ENCODE measurements at regions not wholly inside any gene's neighbourhood (a gene's known extent, or its start where the extent isn't known, plus 50 kb on each side); places are given as distances from the start of the nearest gene placed in this dataset.

- H3K4me3 Mint-ChIP-seq, result no peak overlapping the region
- ChIA-PET CTCF (no interaction called here), POLR2A (no interaction called here)
- Histone ChIP-seq H3K27ac (ENCODE audit: low read depth in 1 of 2, low read length in 2 of 2) (no peak overlapping the region), H3K36me3 (ENCODE audit: insufficient read depth, low read length) (no peaks in the 10 kb centered on the region), H3K4me3 (ENCODE audit: low read length) (no peak overlapping the region), H3K4me1 (ENCODE audit: insufficient read depth, low read length) (no peaks in the 10 kb centered on the region), H3K27me3 (ENCODE audit: control insufficient read depth in 1 of 2, insufficient read depth in 2 of 2, low read length in 2 of 2) (no peaks in the 10 kb centered on the region), H3K9me3 (ENCODE audit: control insufficient read depth in 1 of 2, insufficient read depth in 1 of 2, low read length in 2 of 2) (no peaks in the 10 kb centered on the region)
- TF ChIP-seq, protein P1, sequence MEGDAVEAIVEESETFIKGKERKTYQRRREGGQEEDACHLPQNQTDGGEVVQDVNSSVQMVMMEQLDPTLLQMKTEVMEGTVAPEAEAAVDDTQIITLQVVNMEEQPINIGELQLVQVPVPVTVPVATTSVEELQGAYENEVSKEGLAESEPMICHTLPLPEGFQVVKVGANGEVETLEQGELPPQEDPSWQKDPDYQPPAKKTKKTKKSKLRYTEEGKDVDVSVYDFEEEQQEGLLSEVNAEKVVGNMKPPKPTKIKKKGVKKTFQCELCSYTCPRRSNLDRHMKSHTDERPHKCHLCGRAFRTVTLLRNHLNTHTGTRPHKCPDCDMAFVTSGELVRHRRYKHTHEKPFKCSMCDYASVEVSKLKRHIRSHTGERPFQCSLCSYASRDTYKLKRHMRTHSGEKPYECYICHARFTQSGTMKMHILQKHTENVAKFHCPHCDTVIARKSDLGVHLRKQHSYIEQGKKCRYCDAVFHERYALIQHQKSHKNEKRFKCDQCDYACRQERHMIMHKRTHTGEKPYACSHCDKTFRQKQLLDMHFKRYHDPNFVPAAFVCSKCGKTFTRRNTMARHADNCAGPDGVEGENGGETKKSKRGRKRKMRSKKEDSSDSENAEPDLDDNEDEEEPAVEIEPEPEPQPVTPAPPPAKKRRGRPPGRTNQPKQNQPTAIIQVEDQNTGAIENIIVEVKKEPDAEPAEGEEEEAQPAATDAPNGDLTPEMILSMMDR (IDR thresholded peaks at IDR 0.05), result no peak
- H3K4me1 Mint-ChIP-seq (ENCODE audit: low read depth), result no peaks in the 10 kb centered on the region
- ATAC-seq (ENCODE audit: poor library complexity), result no peak
- intact Hi-C loops (cut with DNase I, micrococcal nuclease), result no loop called here
- no peaks in the 10 kb centered on the region for H3K27me3 Mint-ChIP-seq
- no peak overlapping the region for H3K27ac Mint-ChIP-seq
- no peaks in the 10 kb centered on the region for H3K36me3 Mint-ChIP-seq (ENCODE audit: low read depth)
- no peak for DNase-seq
- no peaks in the 10 kb centered on the region for H3K9me3 Mint-ChIP-seq
These were observed 55.2 kb upstream of the DACH1 start for GRCh38 chr13:71922194-71922593.
